WTC11 (cell line): ENCODE measurements at regions not wholly inside any gene's neighbourhood (a gene's known extent, or its start where the extent isn't known, plus 50 kb on each side); places are given as distances from the start of the nearest gene placed in this dataset.

Source experiments
- ATAC-seq: fragments of 200-7000 bp; cut with Tn5 transposase; 2 replicates; pipeline ENCODE4 v1.10.0; 2021; ENCODE audit warnings: mild to moderate bottlenecking, moderate library complexity
- CTCF ChIA-PET: fragments of 300-600 bp; sonication (Branson Sonifier 250); formaldehyde crosslinking; loops from one replicate; lab custom pipeline; 2021; ENCODE audit warnings: antibody characterized with exemption; lab: Charles Lee
- POLR2A ChIA-PET: fragments of 350-600 bp; sonication (Branson Sonifier 250); formaldehyde crosslinking; loops from one replicate; lab custom pipeline; 2021; ENCODE audit warnings: antibody characterized with exemption; lab: Charles Lee
- DNase-seq: peaks from one replicate; pipeline ENCODE4 v3.0.0; 2021; ENCODE audit warnings: low spot score
- H3K27ac Mint-ChIP-seq: 2 replicates; pipeline ENCODE4 v1.8.0; 2021; ENCODE audit warnings: mixed read lengths
- H3K27me3 Mint-ChIP-seq: 2 replicates; pipeline ENCODE4 v1.8.0; 2021; ENCODE audit warnings: low read depth, mild to moderate bottlenecking, moderate library complexity, mixed read lengths
- H3K36me3 Mint-ChIP-seq: 2 replicates; pipeline ENCODE4 v1.8.0; 2021; ENCODE audit warnings: mixed read lengths
- H3K4me1 Mint-ChIP-seq: 2 replicates; pipeline ENCODE4 v1.8.0; 2022; ENCODE audit warnings: mixed read lengths
- H3K4me3 Mint-ChIP-seq: 2 replicates; pipeline ENCODE4 v1.8.0; 2021; ENCODE audit warnings: mild to moderate bottlenecking, moderate library complexity, mixed read lengths
- H3K9me3 Mint-ChIP-seq: 2 replicates; pipeline ENCODE4 v1.8.0; 2021; ENCODE audit warnings: mixed read lengths
- CREB1 ChIP-seq: sonication (generic); formaldehyde crosslinking; IDR thresholded peaks from 2 replicates; pipeline ENCODE4 v1.8.0; 2023; ENCODE audit warnings: mild to moderate bottlenecking, missing genetic modification reagents
- ETV6 ChIP-seq: sonication (generic); formaldehyde crosslinking; IDR thresholded peaks from 2 replicates; pipeline ENCODE4 v1.8.1; 2022; ENCODE audit warnings: mild to moderate bottlenecking, missing genetic modification reagents
- GTF2I ChIP-seq: fragments of 250-450 bp; sonication (Bioruptor Pico); conservative IDR thresholded peaks from 2 replicates; pipeline ENCODE4 v1.4.0; 2021; ENCODE audit warnings: mild to moderate bottlenecking
- HMGA2 ChIP-seq: fragments of 250-450 bp; sonication (Bioruptor Pico); IDR thresholded peaks from 2 replicates; pipeline ENCODE4 v1.4.0; 2021; ENCODE audit warnings: mild to moderate bottlenecking, moderate library complexity
- IRF2 ChIP-seq: sonication (generic); formaldehyde crosslinking; IDR thresholded peaks from 2 replicates; pipeline ENCODE4 v1.8.0; 2022; ENCODE audit warnings: low read depth, missing genetic modification reagents, borderline replicate concordance
- KAT7 ChIP-seq: sonication (generic); formaldehyde crosslinking; IDR thresholded peaks from 2 replicates; pipeline ENCODE4 v1.8.1; 2023; ENCODE audit warnings: missing genetic modification reagents, mild to moderate bottlenecking, borderline replicate concordance
- MYBL2 ChIP-seq: sonication (generic); formaldehyde crosslinking; IDR thresholded peaks from 2 replicates; pipeline ENCODE4 v1.8.1; 2023; ENCODE audit warnings: mild to moderate bottlenecking, moderate library complexity, missing genetic modification reagents
- NFATC4 ChIP-seq: fragments of 250-450 bp; sonication (Bioruptor Pico); IDR thresholded peaks from 2 replicates; pipeline ENCODE4 v1.9.0; 2021; ENCODE audit warnings: mild to moderate bottlenecking
- PREB ChIP-seq: sonication (generic); formaldehyde crosslinking; IDR thresholded peaks from 2 replicates; pipeline ENCODE4 v1.8.1; 2022; ENCODE audit warnings: mild to moderate bottlenecking, missing genetic modification reagents, moderate library complexity, borderline replicate concordance
- RELA ChIP-seq: sonication (generic); formaldehyde crosslinking; IDR thresholded peaks from 2 replicates; pipeline ENCODE4 v1.8.1; 2022; ENCODE audit warnings: missing genetic modification reagents, mild to moderate bottlenecking, borderline replicate concordance
- RORB ChIP-seq: fragments of 250-450 bp; sonication (Bioruptor Pico); IDR thresholded peaks from 2 replicates; pipeline ENCODE4 v1.9.0; 2021; ENCODE audit warnings: mild to moderate bottlenecking
- SOX15 ChIP-seq: fragments of 250-450 bp; sonication (Bioruptor Pico); IDR thresholded peaks from 2 replicates; pipeline ENCODE4 v1.9.0; 2021; ENCODE audit warnings: mild to moderate bottlenecking
- SP1 ChIP-seq: sonication (generic); formaldehyde crosslinking; conservative IDR thresholded peaks from 2 replicates; pipeline ENCODE4 v1.8.1; 2022; ENCODE audit warnings: missing genetic modification reagents
- TEAD1 ChIP-seq: sonication (generic); formaldehyde crosslinking; IDR thresholded peaks from 2 replicates; pipeline ENCODE4 v1.8.0; 2022; ENCODE audit warnings: mild to moderate bottlenecking, missing genetic modification reagents
- ZBTB43 ChIP-seq: sonication (generic); formaldehyde crosslinking; IDR thresholded peaks from 2 replicates; pipeline ENCODE4 v1.8.1; 2023; ENCODE audit warnings: mild to moderate bottlenecking, missing genetic modification reagents
- ZNF121 ChIP-seq: sonication (generic); formaldehyde crosslinking; IDR thresholded peaks from 2 replicates; pipeline ENCODE4 v1.8.0; 2023; ENCODE audit warnings: missing genetic modification reagents
- ZNF138 ChIP-seq: sonication (generic); formaldehyde crosslinking; conservative IDR thresholded peaks from 2 replicates; pipeline ENCODE4 v1.8.1; 2022; ENCODE audit warnings: mild to moderate bottlenecking, moderate library complexity, missing genetic modification reagents
- ZNF219 ChIP-seq: sonication (generic); formaldehyde crosslinking; IDR thresholded peaks from 2 replicates; pipeline ENCODE4 v1.8.0; 2023; ENCODE audit warnings: missing genetic modification reagents, mild to moderate bottlenecking, borderline replicate concordance
- ZNF232 ChIP-seq: sonication (generic); formaldehyde crosslinking; IDR thresholded peaks from 2 replicates; pipeline ENCODE4 v1.8.0; 2022; ENCODE audit warnings: mild to moderate bottlenecking, missing genetic modification reagents
- ZNF263 ChIP-seq: sonication (generic); formaldehyde crosslinking; IDR thresholded peaks from 2 replicates; pipeline ENCODE4 v1.8.1; 2022; ENCODE audit warnings: low read depth, mild to moderate bottlenecking, moderate library complexity, missing genetic modification reagents
- ZNF281 ChIP-seq: sonication (generic); formaldehyde crosslinking; IDR thresholded peaks from 2 replicates; pipeline ENCODE4 v1.8.0; 2023; ENCODE audit warnings: mild to moderate bottlenecking, missing genetic modification reagents
- ZNF317 ChIP-seq: sonication (generic); formaldehyde crosslinking; IDR thresholded peaks from 2 replicates; pipeline ENCODE4 v1.8.1; 2023; ENCODE audit warnings: low read depth, mild to moderate bottlenecking, moderate library complexity, missing genetic modification reagents, borderline replicate concordance
- ZSCAN18 ChIP-seq: fragments of 250-450 bp; sonication (Bioruptor Pico); IDR thresholded peaks from 2 replicates; pipeline ENCODE4 v2.1.2; 2022; ENCODE audit warnings: mild to moderate bottlenecking, moderate library complexity

- ATAC-seq (no peak), DNase-seq (no peak)
- Mint-ChIP-seq H3K9me3 (peaks cover 8% of the 10 kb centered on the region), H3K36me3 (no peaks in the 10 kb centered on the region), H3K27ac (no peak overlapping the region)
- POLR2A ChIA-PET, result no interaction called here
- CTCF ChIA-PET, result no interaction called here
- TF ChIP-seq IRF2 (CRISPR knock-in tag) (no peak), ETV6 (CRISPR knock-in tag) (no peak), GTF2I (CRISPR knock-in tag) (no peak), MYBL2 (CRISPR knock-in tag) (no peak), KAT7 (CRISPR knock-in tag) (no peak), ZNF138 (CRISPR knock-in tag) (no peak), ZNF121 (CRISPR knock-in tag) (no peak), RORB (CRISPR knock-in tag) (no peak), RELA (CRISPR knock-in tag) (no peak), CREB1 (CRISPR knock-in tag) (no peak), TEAD1 (CRISPR knock-in tag) (no peak), ZBTB43 (CRISPR knock-in tag) (no peak), NFATC4 (CRISPR knock-in tag) (no peak), SOX15 (no peak), ZNF263 (CRISPR knock-in tag) (no peak), ZNF281 (CRISPR knock-in tag) (no peak), ZNF317 (CRISPR knock-in tag) (no peak), ZNF219 (no peak)
- TF ChIP-seq, all 79 proteins: peak for 0
- Mint-ChIP-seq H3K4me3 (no peak overlapping the region), H3K27me3 (no peaks in the 10 kb centered on the region), H3K4me1 (no peaks in the 10 kb centered on the region)
These were observed 100.0 kb upstream of the NRIP1 start for GRCh38 chr21:15164678-15165303.

GRCh38 chr21:15170614-15171013, 105.8 kb upstream of the NRIP1 start:
- no peaks in the 10 kb centered on the region for H3K27me3 Mint-ChIP-seq
- ChIA-PET CTCF (no interaction called here), POLR2A (no interaction called here)
- H3K27ac Mint-ChIP-seq, result no peak overlapping the region
- H3K36me3 Mint-ChIP-seq, result no peaks in the 10 kb centered on the region
- peaks cover 8% of the 10 kb centered on the region for H3K9me3 Mint-ChIP-seq
- no peak for TF ChIP-seq ZSCAN18 (CRISPR knock-in tag)
- no peak for TF ChIP-seq ZNF232 (CRISPR knock-in tag)
- TF ChIP-seq SP1 (CRISPR knock-in tag), result no peak
- no peak for TF ChIP-seq HMGA2 (CRISPR knock-in tag)
- no peak for TF ChIP-seq PREB (CRISPR knock-in tag)
- DNase-seq (no peak), ATAC-seq (no peak)
- H3K4me3 Mint-ChIP-seq, result no peak overlapping the region
- no peaks in the 10 kb centered on the region for H3K4me1 Mint-ChIP-seq
